ENCODE measurements at regions not wholly inside any gene's neighbourhood (a gene's known extent, or its start where the extent isn't known, plus 50 kb on each side); places are given as distances from the start of the nearest gene placed in this dataset.

GRCh38 chr6:159609652-159610178, 83.3 kb downstream of the SOD2 start:
- TF ChIP-seq ZFX (IDR thresholded peaks at IDR 0.05; ENCODE audit: borderline replicate concordance) (no peak), CTCF (IDR thresholded peaks at IDR 0.05) (no peak)
- no peak overlapping the region for H3K27ac ChIP-seq

GRCh38 chr6:159608961-159609651, 83.9 kb downstream of the SOD2 start:
- H3K27ac ChIP-seq: no peak overlapping the region
- TF ChIP-seq CTCF (IDR thresholded peaks at IDR 0.05) (peak; percentile 73), ZFX (IDR thresholded peaks at IDR 0.05; ENCODE audit: borderline replicate concordance) (no peak)

- TF ChIP-seq ZFX (IDR thresholded peaks at IDR 0.05; ENCODE audit: borderline replicate concordance) (no peak), CTCF (IDR thresholded peaks at IDR 0.05) (no peak)
- no peak overlapping the region for H3K27ac ChIP-seq
Observed at GRCh38 chr6:159606786-159607185, 86.3 kb downstream of the SOD2 start.

GRCh38 chr6:159604443-159604956, 88.5 kb downstream of the SOD2 start:
- H3K27ac ChIP-seq: no peak overlapping the region
- TF ChIP-seq CTCF (IDR thresholded peaks at IDR 0.05): no peak
- TF ChIP-seq ZFX (IDR thresholded peaks at IDR 0.05; ENCODE audit: borderline replicate concordance): no peak

- no peak for TF ChIP-seq ZFX (IDR thresholded peaks at IDR 0.05; ENCODE audit: borderline replicate concordance)
- TF ChIP-seq CTCF (IDR thresholded peaks at IDR 0.05): no peak
- no peak overlapping the region for H3K27ac ChIP-seq
Observed at GRCh38 chr6:159602431-159603041, 90.5 kb downstream of the SOD2 start.

DNA sequence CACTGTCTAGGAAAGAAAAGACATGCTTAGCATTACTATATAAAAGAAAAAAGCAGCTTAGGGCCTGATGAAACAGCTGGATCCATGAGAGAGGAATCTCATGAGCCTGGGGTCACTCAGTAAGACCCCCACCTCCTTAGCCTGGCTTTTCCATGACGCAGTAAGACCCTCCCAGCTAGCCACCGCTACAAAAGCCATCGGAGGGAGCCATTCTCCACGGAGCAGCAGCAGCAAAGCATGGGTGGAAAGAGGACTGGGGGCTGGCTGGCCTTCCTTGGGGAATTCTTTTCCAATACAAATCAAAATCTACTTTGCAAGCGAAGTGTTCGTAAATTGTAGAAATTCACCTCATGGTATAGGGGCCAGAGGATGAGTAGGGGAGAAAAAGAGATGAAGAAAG, 91.8 kb downstream of the SOD2 start:
- no peak overlapping the region for H3K27ac ChIP-seq
- no peak for TF ChIP-seq CTCF (IDR thresholded peaks at IDR 0.05)
- no peak for TF ChIP-seq ZFX (IDR thresholded peaks at IDR 0.05; ENCODE audit: borderline replicate concordance)

GRCh38 chr6:159595173-159595572, 97.9 kb downstream of the SOD2 start:
- no peak overlapping the region for H3K27ac ChIP-seq
- TF ChIP-seq ZFX (IDR thresholded peaks at IDR 0.05; ENCODE audit: borderline replicate concordance) (no peak), CTCF (IDR thresholded peaks at IDR 0.05) (no peak)

All from 22Rv1 (cell line).